Endothelial cell of umbilical vein (primary cell): ENCODE measurements at regions not wholly inside any gene's neighbourhood (a gene's known extent, or its start where the extent isn't known, plus 50 kb on each side); places are given as distances from the start of the nearest gene placed in this dataset.

Source experiments
- BruUV-seq: library from RNA; stranded (reverse); fragments of 400-500 nt; replicated peaks from 2 replicates; lab custom pipeline; 2021; lab: Mats Ljungman, UMichigan
- CTCF ChIA-PET: fragments of 300-600, 350-600 bp; sonication (Branson Sonifier 250); formaldehyde crosslinking; loops from one replicate; lab custom pipeline; 2021; ENCODE audit warnings: antibody characterized with exemption, inconsistent platforms; lab: Charles Lee
- POLR2A ChIA-PET: fragments of 300-600, 350-600 bp; sonication (Branson Sonifier 250); formaldehyde crosslinking; loops from one replicate; lab custom pipeline; 2021; ENCODE audit warnings: antibody characterized with exemption, inconsistent platforms; lab: Charles Lee
- DNase-seq: peaks from one replicate; pipeline ENCODE4 v3.0.0-alpha.2; 2011; ENCODE audit warnings: low read depth, low spot score
- FAIRE-seq: peaks from 2 replicates; lab custom pipeline; 2011; peaks lifted over from hg19 to GRCh38; lab: Jason Lieb, UNC
- H2AFZ ChIP-seq: 2 replicates; pipeline ENCODE4 v1.6.0; 2012; ENCODE audit warnings: low read depth, low read length, control low read depth, inconsistent platforms
- H3K27ac ChIP-seq: 2 replicates; pipeline ENCODE4 v1.5.1; 2011; ENCODE audit warnings: low read depth, mild to moderate bottlenecking, control low read depth, low read length, moderate library complexity; ENCODE audit not compliant: insufficient read depth
- H3K27me3 ChIP-seq, 2 experiments: 2 replicates each; pipeline versions ENCODE4 v1.6.0 to v1.6.1; 2011; ENCODE audit warnings: low read length in 2 of 2, mixed read lengths in 1 of 2; ENCODE audit not compliant: control insufficient read depth in 2 of 2, insufficient read depth in 2 of 2
- H3K36me3 ChIP-seq, 2 experiments: 2 replicates in 1 of 2; 3 replicates in 1 of 2; pipeline ENCODE4 v1.5.1; 2011; ENCODE audit warnings: low read length in 2 of 2, mild to moderate bottlenecking in 1 of 2, moderate library complexity in 1 of 2; ENCODE audit not compliant: control insufficient read depth in 2 of 2, insufficient read depth in 2 of 2; ENCODE audit errors: extremely low read depth in 1 of 2
- H3K4me1 ChIP-seq: 3 replicates; pipeline ENCODE4 v1.5.1; 2011; ENCODE audit warnings: mild to moderate bottlenecking, low read length; ENCODE audit not compliant: control insufficient read depth, insufficient read depth; ENCODE audit errors: extremely low read depth
- H3K4me2 ChIP-seq: 2 replicates; pipeline ENCODE4 v1.6.1; 2011; ENCODE audit warnings: low read length, control low read depth, mixed read lengths; ENCODE audit not compliant: insufficient read depth
- H3K4me3 ChIP-seq, 3 experiments: fragments of 200-600 bp in 1 of 3; sonication (generic), shearing (Covaris generic) in 1 of 3; replicated peaks in 1 of 3; 2 replicates each; pipeline ENCODE4 v1.5.1; 2011 to 2016; ENCODE audit warnings: control low read depth in 3 of 3, low read length in 3 of 3, mild to moderate bottlenecking in 2 of 3, inconsistent platforms in 1 of 3, low read depth in 1 of 3, moderate library complexity in 1 of 3; ENCODE audit not compliant: insufficient read depth in 1 of 3
- H3K79me2 ChIP-seq: 2 replicates; pipeline ENCODE4 v1.6.0; 2012; ENCODE audit warnings: low read length, inconsistent platforms; ENCODE audit not compliant: control insufficient read depth, insufficient read depth
- H3K9ac ChIP-seq: replicated peaks from 2 replicates; pipeline ENCODE3; 2011; ENCODE audit warnings: low read length, control low read depth; ENCODE audit not compliant: insufficient read depth; ENCODE audit errors: extremely low read depth
- H3K9me1 ChIP-seq: replicated peaks from 3 replicates; pipeline ENCODE4 v1.6.0; 2011; ENCODE audit warnings: mild to moderate bottlenecking, low read length; ENCODE audit not compliant: control insufficient read depth, insufficient read depth; ENCODE audit errors: extremely low read depth
- H3K9me3 ChIP-seq: replicated peaks from 2 replicates; pipeline ENCODE4 v1.5.1; 2012; ENCODE audit warnings: low read length, inconsistent platforms; ENCODE audit not compliant: control insufficient read depth, insufficient read depth
- H4K20me1 ChIP-seq: replicated peaks from 2 replicates; pipeline ENCODE3; 2011; ENCODE audit warnings: mild to moderate bottlenecking, low read length; ENCODE audit not compliant: control insufficient read depth, insufficient read depth; ENCODE audit errors: extremely low read depth
- CTCF ChIP-seq, 2 donors: IDR thresholded peaks; 1 replicate in 1 of 2; 2 replicates in 1 of 2; pipeline ENCODE4 v1.5.1; 2011; ENCODE audit warnings: low read length in 2 of 2, mild to moderate bottlenecking in 2 of 2, moderate library complexity in 2 of 2, control low read depth in 1 of 2, inconsistent platforms in 1 of 2, low read depth in 1 of 2; ENCODE audit not compliant: insufficient read depth in 1 of 2; ENCODE audit errors: extremely low read depth in 1 of 2
- EZH2 ChIP-seq: IDR thresholded peaks from 2 replicates; pipeline ENCODE4 v1.6.1; 2012; ENCODE audit warnings: borderline replicate concordance, low read depth, mild to moderate bottlenecking, moderate library complexity, low read length, inconsistent platforms; ENCODE audit not compliant: severe bottlenecking
- GATA2 ChIP-seq: IDR thresholded peaks from 2 replicates; pipeline ENCODE4 v1.7.0; 2011; ENCODE audit warnings: low read depth, mild to moderate bottlenecking, moderate library complexity, mixed read lengths, low read length; ENCODE audit not compliant: insufficient read length, insufficient read depth
- MAX ChIP-seq: IDR thresholded peaks from 2 replicates; pipeline ENCODE4 v1.6.1; 2011; ENCODE audit not compliant: insufficient read depth, insufficient read length
- POLR2A ChIP-seq: IDR thresholded peaks from 2 replicates; pipeline ENCODE4 v1.6.1; 2012; ENCODE audit warnings: low read depth, mild to moderate bottlenecking, control low read depth, low read length
- POLR2AphosphoS5 ChIP-seq: IDR thresholded peaks from 2 replicates; pipeline ENCODE4 v1.6.1; 2012; ENCODE audit warnings: low read depth, mild to moderate bottlenecking, control low read depth, low read length, moderate library complexity; ENCODE audit not compliant: insufficient read depth
- dilution Hi-C: fragments of 300-500 bp; cut with MboI; formaldehyde crosslinking; loops from one replicate; pipeline ENCODE4 v1.15.0; 2019; ENCODE audit warnings: low sequenced_read_pairs; ENCODE audit not compliant: extremely low pct_ligation_motif_present
- intact Hi-C: fragments of 100-400 bp; cut with micrococcal nuclease; formaldehyde crosslinking; loops from one replicate; pipeline ENCODE4 v1.10.0; 2022

- no TSS peak for BruUV-seq
- H3K4me1 ChIP-seq, result peaks cover 3% of the 10 kb centered on the region
Observed at GRCh38 chrX:13493659-13494058, 75.7 kb upstream of the EGFL6 start.

More at GRCh38 chrX:13493659-13494058, 75.7 kb upstream of the EGFL6 start:
- no peaks in the 10 kb centered on the region for H3K79me2 ChIP-seq
- H3K27ac ChIP-seq, result no peak overlapping the region
- H3K9me1 ChIP-seq, result no peaks in the 10 kb centered on the region
- no peak for FAIRE-seq
- H3K4me3 ChIP-seq, result no peak overlapping the region
- POLR2A ChIA-PET, result no interaction called here
- H3K4me2 ChIP-seq, result no peak overlapping the region
- CTCF ChIA-PET, result interaction anchor here (1.7 kb wide), 1 partner anchor 13 kb away, joined by 6 read pairs; no protein-coding TSS in a partner anchor
- TF ChIP-seq GATA2 (no peak), POLR2AphosphoS5 (no peak), CTCF (IDR thresholded peaks at IDR 0.05; ENCODE audit: extremely low read depth in 1 of 2, insufficient read depth in 1 of 2, low read depth in 1 of 2, low read length in 2 of 2) (no peak), MAX (no peak), POLR2A (no peak), EZH2 (no peak)
- no peaks in the 10 kb centered on the region for H4K20me1 ChIP-seq
- dilution Hi-C loops (no loop called here), intact Hi-C loops (no loop called here)
- no peak for DNase-seq
- no peak overlapping the region for H3K9ac ChIP-seq
- H2AFZ ChIP-seq, result no peak overlapping the region
- no peaks in the 10 kb centered on the region for H3K27me3 ChIP-seq
- H3K36me3 ChIP-seq, result no peaks in the 10 kb centered on the region
- no peaks in the 10 kb centered on the region for H3K9me3 ChIP-seq
